ENCODE measurements at regions not wholly inside any gene's neighbourhood (a gene's known extent, or its start where the extent isn't known, plus 50 kb on each side); places are given as distances from the start of the nearest gene placed in this dataset.

DNA sequence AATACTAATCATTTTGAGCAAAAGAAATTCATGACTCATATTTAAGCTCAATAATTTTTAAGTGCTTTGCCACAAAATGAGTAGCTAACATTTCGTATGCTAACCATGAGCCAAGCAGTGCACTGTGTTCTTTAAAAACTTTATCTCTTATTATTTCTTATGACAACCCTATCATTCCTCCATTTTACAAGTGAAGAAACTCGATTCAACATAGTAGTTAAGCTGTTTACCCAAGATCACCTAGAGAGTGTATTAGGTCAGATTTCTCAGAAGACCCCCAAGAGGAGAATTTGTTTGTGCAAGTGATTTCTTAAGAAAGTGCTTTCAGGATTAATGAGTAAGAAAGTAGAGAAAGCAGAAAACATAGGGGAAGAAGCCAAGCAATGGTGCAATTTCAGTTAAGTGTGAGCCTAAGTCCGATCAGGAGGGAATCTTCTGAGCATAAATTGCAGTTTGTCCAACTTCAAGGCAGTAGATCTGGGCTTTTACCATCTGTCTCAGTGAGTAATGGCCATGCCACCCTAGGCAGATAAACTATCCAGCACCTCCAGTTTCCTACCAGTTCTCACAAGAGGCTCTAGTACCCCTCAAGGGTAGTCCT is 202.7 kb downstream of the SCG2 start:
- TF ChIP-seq CTCF (optimal IDR thresholded peaks at IDR 0.05 in 1 of 3, IDR thresholded peaks at IDR 0.05 in 1 of 3, conservative IDR thresholded peaks at IDR 0.05 in 1 of 3; ENCODE audit: extremely low read depth in 1 of 3, insufficient read depth in 2 of 3, low read length in 3 of 3) (no peak), EZH2 (IDR thresholded peaks at IDR 0.05; ENCODE audit: low read length) (no peak)

Measured in keratinocyte (primary cell).